Left ventricle myocardium inferior (tissue), 1 donor: ENCODE measurements at regions not wholly inside any gene's neighbourhood (a gene's known extent, or its start where the extent isn't known, plus 50 kb on each side); places are given as distances from the start of the nearest gene placed in this dataset.

Source experiments
- DNase-seq: peaks from one replicate; pipeline ENCODE4 v3.0.0-alpha.2; 2020
- H3K27ac ChIP-seq: fragments of 200-600 bp; replicated peaks from 2 replicates; pipeline ENCODE4 v1.8.0; 2021
- H3K27me3 ChIP-seq: fragments of 200-600 bp; 2 replicates; pipeline ENCODE4 v1.8.0; 2021; ENCODE audit warnings: low read depth
- H3K36me3 ChIP-seq: fragments of 200-600 bp; 2 replicates; pipeline ENCODE4 v1.8.0; 2021
- H3K4me1 ChIP-seq: fragments of 200-600 bp; 2 replicates; pipeline ENCODE4 v1.8.0; 2021
- H3K4me3 ChIP-seq: fragments of 200-600 bp; 2 replicates; pipeline ENCODE4 v1.8.0; 2021; ENCODE audit warnings: mild to moderate bottlenecking, moderate library complexity
- H3K9me3 ChIP-seq: fragments of 200-600 bp; replicated peaks from 2 replicates; pipeline ENCODE4 v1.8.0; 2021
- CTCF ChIP-seq: fragments of 200-600 bp; IDR thresholded peaks from 2 replicates; pipeline ENCODE4 v1.8.0; 2021; ENCODE audit warnings: antibody characterized with exemption, mild to moderate bottlenecking, borderline replicate concordance
- intact Hi-C: fragments of 100-400 bp; cut with micrococcal nuclease; formaldehyde crosslinking; loops from one replicate; pipeline ENCODE4 v1.11.0; 2022
- donor health status: DM: no; HTN: yes; CAD: no; lungs with severe emphysema.

DNA sequence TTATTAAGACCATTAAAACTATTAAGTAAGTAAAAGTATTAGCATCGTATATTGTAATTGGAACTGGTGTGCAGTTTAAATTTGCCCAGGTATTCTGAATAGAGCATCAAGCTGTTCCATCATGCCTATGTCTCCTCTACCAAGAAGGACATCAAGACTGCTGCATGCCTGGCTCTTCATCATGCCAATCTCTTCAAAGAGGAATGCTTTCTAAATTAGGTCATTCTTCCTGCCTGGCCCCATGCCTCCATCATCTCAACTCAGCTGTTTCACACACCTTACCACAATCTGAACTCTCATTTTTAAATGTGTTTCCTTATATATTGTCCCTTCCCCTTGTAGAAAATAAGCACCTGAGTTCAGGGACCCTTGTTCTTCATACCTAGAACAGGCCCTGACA lies 270.5 kb upstream of the PPARGC1A start:
- TF ChIP-seq CTCF: no peak
- DNase-seq: no peak
- intact Hi-C loops: no loop called here
- no peaks in the 10 kb centered on the region for H3K27me3 ChIP-seq
- no peaks in the 10 kb centered on the region for H3K9me3 ChIP-seq
- no peaks in the 10 kb centered on the region for H3K4me1 ChIP-seq
- H3K36me3 ChIP-seq: no peaks in the 10 kb centered on the region
- no peak overlapping the region for H3K4me3 ChIP-seq
- H3K27ac ChIP-seq: no peak overlapping the region

DNA sequence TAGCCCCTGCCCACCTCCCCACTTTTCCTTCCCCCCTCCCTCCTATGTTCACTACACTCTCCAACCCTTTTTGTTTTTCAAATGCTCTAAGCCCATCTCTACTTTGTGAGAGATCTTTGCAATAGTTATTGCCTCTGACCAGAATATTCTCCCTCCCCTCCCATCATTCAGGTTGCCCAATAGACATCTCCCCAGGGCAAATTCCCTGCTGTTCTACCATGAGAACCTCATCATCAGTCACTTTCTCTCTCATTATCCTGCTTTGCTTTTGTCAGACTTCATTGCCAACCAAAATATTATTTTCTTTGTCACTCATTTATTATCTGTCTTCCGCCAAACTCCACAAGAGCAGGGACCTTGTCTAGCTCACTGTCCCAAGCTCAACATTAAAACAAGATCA lies 268.2 kb upstream of the PPARGC1A start:
- H3K27ac ChIP-seq: no peak overlapping the region
- H3K9me3 ChIP-seq: no peaks in the 10 kb centered on the region
- intact Hi-C loops: no loop called here
- H3K27me3 ChIP-seq: no peaks in the 10 kb centered on the region
- no peak overlapping the region for H3K4me3 ChIP-seq
- no peak for TF ChIP-seq CTCF
- H3K36me3 ChIP-seq: no peaks in the 10 kb centered on the region
- no peak for DNase-seq
- no peaks in the 10 kb centered on the region for H3K4me1 ChIP-seq

DNA sequence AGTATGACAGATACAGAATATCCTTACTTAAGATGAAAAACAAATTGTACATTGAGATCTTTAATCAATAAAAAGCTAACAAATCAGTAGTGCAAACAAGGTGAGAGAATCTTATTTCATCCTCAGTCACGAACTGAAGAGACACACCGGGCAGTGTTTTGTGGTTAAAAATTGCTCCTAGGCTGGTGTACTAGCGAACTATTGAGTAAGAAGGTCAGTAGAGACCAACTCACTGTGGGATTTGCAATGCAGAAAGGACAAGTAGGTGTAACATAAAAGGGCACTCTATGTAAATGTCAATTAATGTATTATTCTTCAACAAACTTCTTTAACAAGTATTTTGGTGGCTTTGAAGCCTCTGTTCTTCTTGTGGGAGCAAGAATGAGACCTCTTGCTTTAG lies 260.2 kb upstream of the PPARGC1A start:
- H3K9me3 ChIP-seq: no peaks in the 10 kb centered on the region
- intact Hi-C loops: no loop called here
- H3K4me3 ChIP-seq: no peak overlapping the region
- H3K4me1 ChIP-seq: no peaks in the 10 kb centered on the region
- no peak for DNase-seq
- no peak for TF ChIP-seq CTCF
- H3K27ac ChIP-seq: no peak overlapping the region
- no peaks in the 10 kb centered on the region for H3K27me3 ChIP-seq
- H3K36me3 ChIP-seq: no peaks in the 10 kb centered on the region

GRCh38 chr4:24146127-24146526 lies 256.3 kb upstream of the PPARGC1A start:
- H3K27me3 ChIP-seq: no peaks in the 10 kb centered on the region
- intact Hi-C loops: no loop called here

GRCh38 chr4:24145591-24145990 lies 255.7 kb upstream of the PPARGC1A start:
- intact Hi-C loops: no loop called here
- Histone ChIP-seq H3K27me3 (no peaks in the 10 kb centered on the region), H3K4me1 (peaks cover 5% of the 10 kb centered on the region), H3K9me3 (no peaks in the 10 kb centered on the region), H3K27ac (no peak overlapping the region), H3K36me3 (no peaks in the 10 kb centered on the region), H3K4me3 (no peak overlapping the region)
- no peak for TF ChIP-seq CTCF
- no peak for DNase-seq

More at GRCh38 chr4:24146127-24146526, 256.3 kb upstream of the PPARGC1A start:
- Histone ChIP-seq H3K36me3 (no peaks in the 10 kb centered on the region), H3K9me3 (no peaks in the 10 kb centered on the region), H3K27ac (no peak overlapping the region), H3K4me3 (no peak overlapping the region), H3K4me1 (no peaks in the 10 kb centered on the region)
- DNase-seq: no peak
- TF ChIP-seq CTCF: no peak

GRCh38 chr4:24144381-24144780 lies 254.5 kb upstream of the PPARGC1A start:
- DNase-seq: no peak
- peaks cover 13% of the 10 kb centered on the region for H3K4me1 ChIP-seq
- H3K4me3 ChIP-seq: no peak overlapping the region
- H3K27me3 ChIP-seq: no peaks in the 10 kb centered on the region
- no peaks in the 10 kb centered on the region for H3K36me3 ChIP-seq
- TF ChIP-seq CTCF: no peak
- intact Hi-C loops: no loop called here
- no peak overlapping the region for H3K27ac ChIP-seq
- no peaks in the 10 kb centered on the region for H3K9me3 ChIP-seq
